HepG2 (cell line): ENCODE measurements at regions not wholly inside any gene's neighbourhood (a gene's known extent, or its start where the extent isn't known, plus 50 kb on each side); places are given as distances from the start of the nearest gene placed in this dataset.

Source experiments
- ATAC-seq: fragments of 200-7000 bp; cut with Tn5 transposase; 3 replicates; pipeline ENCODE4 v1.9.1; 2020; ENCODE audit warnings: mild to moderate bottlenecking, moderate library complexity
- BruUV-seq: library from RNA; stranded (reverse); fragments of 400-500 nt; replicated peaks from 2 replicates; lab custom pipeline; 2021; lab: Mats Ljungman, UMichigan
- CTCF ChIA-PET: fragments of 300-600 bp; formaldehyde crosslinking; extraction: SDS; loops from one replicate; lab custom pipeline; 2021; ENCODE audit warnings: low total read pairs, inconsistent platforms, low intra/inter-chr PET ratio; lab: Yijun Ruan, JAX
- POLR2A ChIA-PET: fragments of 350-600 bp; sonication (Branson Sonifier 250); formaldehyde crosslinking; loops from one replicate; lab custom pipeline; 2020; ENCODE audit warnings: antibody characterized with exemption, inconsistent platforms; lab: Yijun Ruan, JAX
- DNase-seq: peaks from one replicate; pipeline ENCODE4 v3.0.0-alpha.2; 2015; ENCODE audit warnings: low spot score
- FAIRE-seq: peaks from 3 replicates; lab custom pipeline; 2011; peaks lifted over from hg19 to GRCh38; lab: Jason Lieb, UNC
- H2AFZ ChIP-seq: one replicate; pipeline ENCODE4 v1.6.1; 2011; ENCODE audit warnings: low read length, inconsistent platforms
- H3K27ac ChIP-seq: fragments of 300-600 bp; 3 replicates; pipeline ENCODE4 v1.8.0; 2011; ENCODE audit warnings: mixed run types, mild to moderate bottlenecking, mixed read lengths, low read length, inconsistent platforms; ENCODE audit not compliant: insufficient read depth; ENCODE audit errors: extremely low read length
- H3K27me3 ChIP-seq, 2 experiments: fragments of 200-600 bp in 1 of 2; 2 replicates in 1 of 2; 3 replicates in 1 of 2; pipeline versions ENCODE4 v1.6.0 to v1.8.0; 2011; ENCODE audit warnings: low read length in 2 of 2, mild to moderate bottlenecking in 2 of 2, moderate library complexity in 2 of 2, inconsistent platforms in 1 of 2; ENCODE audit not compliant: insufficient read depth in 2 of 2, control insufficient read depth in 1 of 2
- H3K36me3 ChIP-seq, 2 experiments: fragments of 200-600 bp in 1 of 2; replicated peaks in 1 of 2; 2 replicates in 1 of 2; 3 replicates in 1 of 2; pipeline versions ENCODE4 v1.5.1 to v1.8.0; 2011; ENCODE audit warnings: low read length in 2 of 2, inconsistent platforms in 1 of 2; ENCODE audit not compliant: insufficient read depth in 2 of 2, control insufficient read depth in 1 of 2
- H3K4me1 ChIP-seq: 2 replicates; pipeline ENCODE4 v1.5.1; 2012; ENCODE audit warnings: low read length, inconsistent platforms; ENCODE audit not compliant: insufficient read depth
- H3K4me2 ChIP-seq: 2 replicates; pipeline ENCODE4 v1.6.0; 2011; ENCODE audit warnings: low read depth, low read length, inconsistent platforms
- H3K4me3 ChIP-seq, 3 experiments: fragments of 200-600 bp in 1 of 3; sonication (generic), shearing (Covaris generic) in 1 of 3; replicated peaks in 1 of 3; 2 replicates each; pipeline ENCODE4 v1.5.1; 2011 to 2016; ENCODE audit warnings: low read length in 3 of 3, inconsistent platforms in 2 of 3, low read depth in 2 of 3, mild to moderate bottlenecking in 2 of 3, control low read depth in 1 of 3, mixed read lengths in 1 of 3; ENCODE audit not compliant: insufficient read depth in 1 of 3
- H3K79me2 ChIP-seq: one replicate; pipeline ENCODE4 v1.6.1; 2011; ENCODE audit warnings: low read length, inconsistent platforms; ENCODE audit not compliant: insufficient read depth
- H3K9ac ChIP-seq: 2 replicates; pipeline ENCODE4 v1.6.0; 2011; ENCODE audit warnings: mild to moderate bottlenecking, low read depth, low read length, inconsistent platforms; ENCODE audit not compliant: insufficient read depth
- H3K9me3 ChIP-seq: 2 replicates; pipeline ENCODE4 v1.5.1; 2012; ENCODE audit warnings: mild to moderate bottlenecking, low read length
- H4K20me1 ChIP-seq: 2 replicates; pipeline ENCODE4 v1.6.0; 2011; ENCODE audit warnings: inconsistent platforms, mild to moderate bottlenecking, low read length, moderate library complexity; ENCODE audit not compliant: insufficient read depth
- CHCHD3 ChIP-seq: sonication (generic); formaldehyde crosslinking; IDR thresholded peaks from 2 replicates; pipeline ENCODE4 v1.8.0; 2022; ENCODE audit warnings: mild to moderate bottlenecking, missing genetic modification reagents, moderate library complexity
- MAFF ChIP-seq: IDR thresholded peaks from 2 replicates; pipeline ENCODE4 v1.6.1; 2011; ENCODE audit warnings: low read depth, low read length, improper control_type of control experiment
- NFRKB ChIP-seq: fragments of 450-650 bp; IDR thresholded peaks from 2 replicates; pipeline ENCODE4 v1.6.1; 2017
- SALL2 ChIP-seq: sonication (generic); formaldehyde crosslinking; IDR thresholded peaks from 2 replicates; pipeline ENCODE4 v1.8.1; 2023; ENCODE audit warnings: mild to moderate bottlenecking, missing genetic modification reagents, inconsistent platforms
- SP4 ChIP-seq: sonication (generic); formaldehyde crosslinking; IDR thresholded peaks from 2 replicates; pipeline ENCODE4 v1.8.1; 2023; ENCODE audit warnings: mild to moderate bottlenecking, missing genetic modification reagents
- TEAD2 ChIP-seq: sonication (generic); formaldehyde crosslinking; IDR thresholded peaks from 2 replicates; pipeline ENCODE4 v1.9.0; 2021; ENCODE audit warnings: missing genetic modification reagents
- TRIM24 ChIP-seq: sonication (generic); formaldehyde crosslinking; IDR thresholded peaks from 2 replicates; pipeline ENCODE4 v1.8.0; 2022; ENCODE audit warnings: mild to moderate bottlenecking, missing genetic modification reagents
- ZNF496 ChIP-seq: sonication (generic); formaldehyde crosslinking; IDR thresholded peaks from 2 replicates; pipeline ENCODE4 v1.8.1; 2023; ENCODE audit warnings: mild to moderate bottlenecking, moderate library complexity, missing genetic modification reagents; ENCODE audit not compliant: insufficient replicate concordance
- ZNF614 ChIP-seq: IDR thresholded peaks from 2 replicates; pipeline ENCODE4 v1.6.1; 2018; ENCODE audit warnings: missing biosample characterization, missing genetic modification reagents, inconsistent platforms, borderline replicate concordance
- ZNF768 ChIP-seq: sonication (generic); formaldehyde crosslinking; IDR thresholded peaks from 2 replicates; pipeline ENCODE4 v1.4.0; 2020; ENCODE audit warnings: missing genetic modification reagents
- ZNF781 ChIP-seq: sonication (generic); formaldehyde crosslinking; IDR thresholded peaks from 2 replicates; pipeline ENCODE4 v1.5.1; 2020; ENCODE audit warnings: borderline replicate concordance, mild to moderate bottlenecking, missing genetic modification reagents; ENCODE audit errors: not compliant biosample characterization
- WGBS: methylation state at CpG from one replicate; pipeline ENCODE4 v1.1.6; 2017; ENCODE audit warnings: low lambda C conversion rate; 5-methylcytosine and 5-hydroxymethylcytosine counted together
- in situ Hi-C: cut with HindIII; loops from 2 replicates; pipeline ENCODE4 v1.10.0; 2017; ENCODE audit warnings: low pct_unique_long_range_greater_than_20kb; ENCODE audit not compliant: extremely low pct_ligation_motif_present
- intact Hi-C: fragments of 100-400 bp; cut with micrococcal nuclease; formaldehyde crosslinking; loops from one replicate; pipeline ENCODE4 v1.10.0; 2022; ENCODE audit not compliant: unreplicated experiment
- TF ChIP-seq, protein P1 (sequence below), 2 experiments: fragments of 450-650 bp in 1 of 2; sonication (generic) in 1 of 2; formaldehyde crosslinking in 1 of 2; IDR thresholded peaks; 2 replicates each; pipeline versions ENCODE4 v1.6.1 to v1.8.0; 2016 to 2022; ENCODE audit warnings: antibody characterized with exemption in 1 of 2, mild to moderate bottlenecking in 1 of 2, missing genetic modification reagents in 1 of 2
- TF ChIP-seq, protein P2 (sequence below): sonication (generic); formaldehyde crosslinking; IDR thresholded peaks from 2 replicates; pipeline ENCODE4 v1.4.0; 2020; ENCODE audit warnings: missing genetic modification reagents, borderline replicate concordance

GRCh38 chr18:13983506-13983905 lies 68.2 kb upstream of the MC2R start:
- no peak overlapping the region for H3K27ac ChIP-seq
- 0% methylated on average over 2 of the region's 2 CpGs for WGBS
- H3K4me3 ChIP-seq: no peak overlapping the region
- H3K4me1 ChIP-seq: no peaks in the 10 kb centered on the region
- no peak for ATAC-seq
- H3K9me3 ChIP-seq: no peaks in the 10 kb centered on the region
- H2AFZ ChIP-seq: no peak overlapping the region
- no peaks in the 10 kb centered on the region for H3K27me3 ChIP-seq
- CTCF ChIA-PET: no interaction called here
- H3K4me2 ChIP-seq: no peak overlapping the region
- in situ Hi-C loops (no loop called here), intact Hi-C loops (loop anchor here (5.0 kb wide), 1 partner anchor 161 kb away; the partner anchor contains the start of gene MC5R)
- H3K79me2 ChIP-seq: no peaks in the 10 kb centered on the region
- H4K20me1 ChIP-seq: no peaks in the 10 kb centered on the region
- no peak overlapping the region for H3K9ac ChIP-seq
- no peak for DNase-seq
- BruUV-seq: no TSS peak
- no peak for FAIRE-seq
- POLR2A ChIA-PET: no interaction called here
- H3K36me3 ChIP-seq: no peaks in the 10 kb centered on the region
- TF ChIP-seq, protein P1, sequence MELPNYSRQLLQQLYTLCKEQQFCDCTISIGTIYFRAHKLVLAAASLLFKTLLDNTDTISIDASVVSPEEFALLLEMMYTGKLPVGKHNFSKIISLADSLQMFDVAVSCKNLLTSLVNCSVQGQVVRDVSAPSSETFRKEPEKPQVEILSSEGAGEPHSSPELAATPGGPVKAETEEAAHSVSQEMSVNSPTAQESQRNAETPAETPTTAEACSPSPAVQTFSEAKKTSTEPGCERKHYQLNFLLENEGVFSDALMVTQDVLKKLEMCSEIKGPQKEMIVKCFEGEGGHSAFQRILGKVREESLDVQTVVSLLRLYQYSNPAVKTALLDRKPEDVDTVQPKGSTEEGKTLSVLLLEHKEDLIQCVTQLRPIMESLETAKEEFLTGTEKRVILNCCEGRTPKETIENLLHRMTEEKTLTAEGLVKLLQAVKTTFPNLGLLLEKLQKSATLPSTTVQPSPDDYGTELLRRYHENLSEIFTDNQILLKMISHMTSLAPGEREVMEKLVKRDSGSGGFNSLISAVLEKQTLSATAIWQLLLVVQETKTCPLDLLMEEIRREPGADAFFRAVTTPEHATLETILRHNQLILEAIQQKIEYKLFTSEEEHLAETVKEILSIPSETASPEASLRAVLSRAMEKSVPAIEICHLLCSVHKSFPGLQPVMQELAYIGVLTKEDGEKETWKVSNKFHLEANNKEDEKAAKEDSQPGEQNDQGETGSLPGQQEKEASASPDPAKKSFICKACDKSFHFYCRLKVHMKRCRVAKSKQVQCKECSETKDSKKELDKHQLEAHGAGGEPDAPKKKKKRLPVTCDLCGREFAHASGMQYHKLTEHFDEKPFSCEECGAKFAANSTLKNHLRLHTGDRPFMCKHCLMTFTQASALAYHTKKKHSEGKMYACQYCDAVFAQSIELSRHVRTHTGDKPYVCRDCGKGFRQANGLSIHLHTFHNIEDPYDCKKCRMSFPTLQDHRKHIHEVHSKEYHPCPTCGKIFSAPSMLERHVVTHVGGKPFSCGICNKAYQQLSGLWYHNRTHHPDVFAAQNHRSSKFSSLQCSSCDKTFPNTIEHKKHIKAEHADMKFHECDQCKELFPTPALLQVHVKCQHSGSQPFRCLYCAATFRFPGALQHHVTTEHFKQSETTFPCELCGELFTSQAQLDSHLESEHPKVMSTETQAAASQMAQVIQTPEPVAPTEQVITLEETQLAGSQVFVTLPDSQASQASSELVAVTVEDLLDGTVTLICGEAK (IDR thresholded peaks at IDR 0.05): no peak
- TF ChIP-seq, protein P1 (CRISPR knock-in tag; IDR thresholded peaks at IDR 0.05): no peak
- TF ChIP-seq ZNF768 (CRISPR knock-in tag) (no peak), ZNF496 (CRISPR knock-in tag) (no peak), CHCHD3 (CRISPR knock-in tag) (no peak), NFRKB (no peak), MAFF (no peak), TEAD2 (no peak), ZNF614 (CRISPR knock-in tag) (no peak), TRIM24 (CRISPR knock-in tag) (no peak), ZNF781 (no peak), SP4 (CRISPR knock-in tag) (no peak), SALL2 (no peak)
- TF ChIP-seq, protein P2, sequence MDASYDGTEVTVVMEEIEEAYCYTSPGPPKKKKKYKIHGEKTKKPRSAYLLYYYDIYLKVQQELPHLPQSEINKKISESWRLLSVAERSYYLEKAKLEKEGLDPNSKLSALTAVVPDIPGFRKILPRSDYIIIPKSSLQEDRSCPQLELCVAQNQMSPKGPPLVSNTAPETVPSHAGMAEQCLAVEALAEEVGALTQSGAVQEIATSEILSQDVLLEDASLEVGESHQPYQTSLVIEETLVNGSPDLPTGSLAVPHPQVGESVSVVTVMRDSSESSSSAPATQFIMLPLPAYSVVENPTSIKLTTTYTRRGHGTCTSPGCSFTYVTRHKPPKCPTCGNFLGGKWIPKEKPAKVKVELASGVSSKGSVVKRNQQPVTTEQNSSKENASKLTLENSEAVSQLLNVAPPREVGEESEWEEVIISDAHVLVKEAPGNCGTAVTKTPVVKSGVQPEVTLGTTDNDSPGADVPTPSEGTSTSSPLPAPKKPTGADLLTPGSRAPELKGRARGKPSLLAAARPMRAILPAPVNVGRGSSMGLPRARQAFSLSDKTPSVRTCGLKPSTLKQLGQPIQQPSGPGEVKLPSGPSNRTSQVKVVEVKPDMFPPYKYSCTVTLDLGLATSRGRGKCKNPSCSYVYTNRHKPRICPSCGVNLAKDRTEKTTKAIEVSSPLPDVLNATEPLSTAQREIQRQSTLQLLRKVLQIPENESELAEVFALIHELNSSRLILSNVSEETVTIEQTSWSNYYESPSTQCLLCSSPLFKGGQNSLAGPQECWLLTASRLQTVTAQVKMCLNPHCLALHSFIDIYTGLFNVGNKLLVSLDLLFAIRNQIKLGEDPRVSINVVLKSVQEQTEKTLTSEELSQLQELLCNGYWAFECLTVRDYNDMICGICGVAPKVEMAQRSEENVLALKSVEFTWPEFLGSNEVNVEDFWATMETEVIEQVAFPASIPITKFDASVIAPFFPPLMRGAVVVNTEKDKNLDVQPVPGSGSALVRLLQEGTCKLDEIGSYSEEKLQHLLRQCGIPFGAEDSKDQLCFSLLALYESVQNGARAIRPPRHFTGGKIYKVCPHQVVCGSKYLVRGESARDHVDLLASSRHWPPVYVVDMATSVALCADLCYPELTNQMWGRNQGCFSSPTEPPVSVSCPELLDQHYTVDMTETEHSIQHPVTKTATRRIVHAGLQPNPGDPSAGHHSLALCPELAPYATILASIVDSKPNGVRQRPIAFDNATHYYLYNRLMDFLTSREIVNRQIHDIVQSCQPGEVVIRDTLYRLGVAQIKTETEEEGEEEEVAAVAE (CRISPR knock-in tag): no peak
